DND-41 (cell line): ENCODE measurements at regions not wholly inside any gene's neighbourhood (a gene's known extent, or its start where the extent isn't known, plus 50 kb on each side); places are given as distances from the start of the nearest gene placed in this dataset.

Source experiments
- ATAC-seq: fragments of 200-7000 bp; cut with Tn5 transposase; 3 replicates; pipeline ENCODE4 v1.9.1; 2021; ENCODE audit warnings: low read depth; ENCODE audit not compliant: insufficient read depth
- DNase-seq: peaks from one replicate; pipeline ENCODE4 v3.0.0-alpha.2; 2020
- H2AFZ ChIP-seq: 2 replicates; pipeline ENCODE4 v1.6.0; 2012; ENCODE audit warnings: low read depth, low read length
- H3K27ac ChIP-seq: 2 replicates; pipeline ENCODE4 v1.5.1; 2012; ENCODE audit warnings: low read length, inconsistent platforms
- H3K27me3 ChIP-seq: fragments of 200-600 bp; sonication (generic); 2 replicates; pipeline ENCODE4 v1.6.0; 2012; ENCODE audit warnings: low read length, mild to moderate bottlenecking, inconsistent platforms; ENCODE audit not compliant: insufficient read depth, poor library complexity
- H3K36me3 ChIP-seq: 2 replicates; pipeline ENCODE4 v1.5.1; 2012; ENCODE audit warnings: low read length, inconsistent platforms; ENCODE audit not compliant: insufficient read depth
- H3K4me1 ChIP-seq: 2 replicates; pipeline ENCODE4 v1.5.1; 2012; ENCODE audit warnings: mild to moderate bottlenecking, low read length; ENCODE audit not compliant: insufficient read depth
- H3K4me2 ChIP-seq: 2 replicates; pipeline ENCODE4 v1.6.0; 2012; ENCODE audit warnings: mild to moderate bottlenecking, moderate library complexity, low read length, inconsistent platforms; ENCODE audit not compliant: insufficient read depth
- H3K4me3 ChIP-seq, 2 experiments: fragments of 200-600 bp in 1 of 2; shearing (Covaris generic) in 1 of 2; 2 replicates each; pipeline ENCODE4 v1.5.1; 2012 to 2016; ENCODE audit warnings: inconsistent platforms in 2 of 2, low read length in 2 of 2, mild to moderate bottlenecking in 2 of 2, low read depth in 1 of 2, moderate library complexity in 1 of 2
- H3K79me2 ChIP-seq: 2 replicates; pipeline ENCODE4 v1.6.0; 2012; ENCODE audit warnings: low read length, inconsistent platforms; ENCODE audit not compliant: insufficient read depth
- H3K9ac ChIP-seq: 2 replicates; pipeline ENCODE4 v1.6.0; 2012; ENCODE audit warnings: low read depth, mild to moderate bottlenecking, inconsistent platforms, low read length, moderate library complexity
- H3K9me3 ChIP-seq: 2 replicates; pipeline ENCODE4 v1.5.1; 2012; ENCODE audit warnings: low read length, moderate library complexity, mild to moderate bottlenecking, inconsistent platforms; ENCODE audit not compliant: insufficient read depth, severe bottlenecking
- H4K20me1 ChIP-seq: 2 replicates; pipeline ENCODE4 v1.6.0; 2012; ENCODE audit warnings: low read length; ENCODE audit not compliant: insufficient read depth
- CTCF ChIP-seq: IDR thresholded peaks from 2 replicates; pipeline ENCODE4 v1.5.1; 2012; ENCODE audit warnings: borderline replicate concordance, low read length, moderate library complexity, mild to moderate bottlenecking; ENCODE audit not compliant: poor library complexity, severe bottlenecking; ENCODE audit errors: extremely low read depth
- EZH2 ChIP-seq: IDR thresholded peaks from 3 replicates; pipeline ENCODE4 v1.6.1; 2012; ENCODE audit warnings: borderline replicate concordance, low read depth, mild to moderate bottlenecking, moderate library complexity, low read length, inconsistent platforms; ENCODE audit not compliant: severe bottlenecking

- Histone ChIP-seq H3K4me2 (no peak overlapping the region), H3K27me3 (no peaks in the 10 kb centered on the region), H2AFZ (no peak overlapping the region), H3K4me3 (no peak overlapping the region), H3K79me2 (no peaks in the 10 kb centered on the region), H4K20me1 (no peaks in the 10 kb centered on the region), H3K27ac (no peak overlapping the region), H3K9ac (no peak overlapping the region), H3K36me3 (no peaks in the 10 kb centered on the region), H3K9me3 (no peaks in the 10 kb centered on the region), H3K4me1 (no peaks in the 10 kb centered on the region)
- TF ChIP-seq CTCF (no peak), EZH2 (no peak)
- ATAC-seq (no peak), DNase-seq (no peak)
Observed at GRCh38 chr4:146032234-146032860, 93.7 kb upstream of the ZNF827 start.

- H3K4me3 ChIP-seq = no peak overlapping the region
- H3K27me3 ChIP-seq = no peaks in the 10 kb centered on the region
- no peaks in the 10 kb centered on the region for H3K79me2 ChIP-seq
- no peaks in the 10 kb centered on the region for H4K20me1 ChIP-seq
- ATAC-seq (no peak), DNase-seq (no peak)
- no peak overlapping the region for H3K4me2 ChIP-seq
- H3K27ac ChIP-seq = no peak overlapping the region
- no peaks in the 10 kb centered on the region for H3K4me1 ChIP-seq
- no peak overlapping the region for H3K9ac ChIP-seq
- no peak for TF ChIP-seq EZH2
- TF ChIP-seq CTCF = no peak
- no peaks in the 10 kb centered on the region for H3K36me3 ChIP-seq
- H3K9me3 ChIP-seq = no peaks in the 10 kb centered on the region
- no peak overlapping the region for H2AFZ ChIP-seq
Observed at GRCh38 chr4:146029939-146030710, 91.5 kb upstream of the ZNF827 start.

GRCh38 chr4:146029147-146029546 is 90.5 kb upstream of the ZNF827 start:
- no peaks in the 10 kb centered on the region for H3K79me2 ChIP-seq
- no peak overlapping the region for H3K27ac ChIP-seq
- H3K9me3 ChIP-seq = no peaks in the 10 kb centered on the region
- H3K4me2 ChIP-seq = no peak overlapping the region
- no peaks in the 10 kb centered on the region for H4K20me1 ChIP-seq
- no peaks in the 10 kb centered on the region for H3K4me1 ChIP-seq
- no peak overlapping the region for H3K4me3 ChIP-seq
- H3K36me3 ChIP-seq = no peaks in the 10 kb centered on the region
- no peak overlapping the region for H2AFZ ChIP-seq
- ATAC-seq (no peak), DNase-seq (no peak)
- H3K27me3 ChIP-seq = no peaks in the 10 kb centered on the region
- H3K9ac ChIP-seq = no peak overlapping the region
- TF ChIP-seq EZH2 = no peak
- TF ChIP-seq CTCF = no peak
